Keratinocyte (primary cell): ENCODE measurements at regions not wholly inside any gene's neighbourhood (a gene's known extent, or its start where the extent isn't known, plus 50 kb on each side); places are given as distances from the start of the nearest gene placed in this dataset.

ENCODE experiments used
- DNase-seq: peaks from one replicate; pipeline ENCODE4 v3.0.0-alpha.2; 2011; ENCODE audit warnings: low read depth, missing footprints, low spot score
- FAIRE-seq: peaks from 2 replicates; lab custom pipeline; 2011; peaks lifted over from hg19 to GRCh38; lab: Jason Lieb, UNC
- H2AFZ ChIP-seq: 2 replicates; pipeline ENCODE4 v1.6.0; 2012; ENCODE audit warnings: low read length, control low read depth, inconsistent platforms; ENCODE audit not compliant: control insufficient read depth
- H3K27ac ChIP-seq: 2 replicates; pipeline ENCODE4 v1.5.1; 2011; ENCODE audit warnings: low read length; ENCODE audit not compliant: control insufficient read depth, insufficient read depth
- H3K27me3 ChIP-seq: 3 replicates; pipeline ENCODE4 v1.6.0; 2011; ENCODE audit warnings: low read length; ENCODE audit not compliant: control insufficient read depth, insufficient read depth; ENCODE audit errors: extremely low read depth
- H3K36me3 ChIP-seq, 2 experiments: 2 replicates in 1 of 2; 3 replicates in 1 of 2; pipeline ENCODE4 v1.5.1; 2011; ENCODE audit warnings: low read length in 2 of 2, mild to moderate bottlenecking in 1 of 2; ENCODE audit not compliant: control insufficient read depth in 2 of 2, insufficient read depth in 2 of 2; ENCODE audit errors: extremely low read depth in 1 of 2
- H3K4me1 ChIP-seq: 3 replicates; pipeline ENCODE4 v1.5.1; 2011; ENCODE audit warnings: low read length; ENCODE audit not compliant: control insufficient read depth, insufficient read depth; ENCODE audit errors: extremely low read depth
- H3K4me2 ChIP-seq: 3 replicates; pipeline ENCODE4 v1.6.0; 2011; ENCODE audit warnings: low read depth, low read length; ENCODE audit not compliant: control insufficient read depth, insufficient read depth; ENCODE audit errors: extremely low read depth
- H3K4me3 ChIP-seq, 3 experiments: fragments of 200-600 bp in 1 of 3; sonication (generic) in 1 of 3; 2 replicates in 2 of 3; 3 replicates in 1 of 3; pipeline ENCODE4 v1.5.1; 2011 to 2016; ENCODE audit warnings: low read length in 3 of 3, mild to moderate bottlenecking in 3 of 3, control low read depth in 2 of 3, inconsistent platforms in 1 of 3, low read depth in 1 of 3, mixed read lengths in 1 of 3, mixed run types in 1 of 3, moderate library complexity in 1 of 3; ENCODE audit not compliant: control insufficient read depth in 2 of 3, insufficient read depth in 2 of 3; ENCODE audit errors: extremely low read depth in 1 of 3
- H3K79me2 ChIP-seq: 2 replicates; pipeline ENCODE4 v1.6.0; 2012; ENCODE audit warnings: low read length; ENCODE audit not compliant: control insufficient read depth, insufficient read depth
- H3K9ac ChIP-seq: 3 replicates; pipeline ENCODE4 v1.6.0; 2011; ENCODE audit warnings: low read length; ENCODE audit not compliant: control insufficient read depth, insufficient read depth; ENCODE audit errors: extremely low read depth
- H3K9me1 ChIP-seq: 3 replicates; pipeline ENCODE4 v1.6.0; 2011; ENCODE audit warnings: low read length; ENCODE audit not compliant: control insufficient read depth, insufficient read depth; ENCODE audit errors: extremely low read depth
- H3K9me3 ChIP-seq: 2 replicates; pipeline ENCODE4 v1.5.1; 2012; ENCODE audit warnings: low read depth, low read length; ENCODE audit not compliant: control insufficient read depth
- H4K20me1 ChIP-seq: 3 replicates; pipeline ENCODE4 v1.6.0; 2011; ENCODE audit warnings: low read length; ENCODE audit not compliant: control insufficient read depth, insufficient read depth; ENCODE audit errors: extremely low read depth
- EZH2 ChIP-seq: IDR thresholded peaks from one replicate; pipeline ENCODE4 v1.6.1; 2012; ENCODE audit warnings: inconsistent platforms, mild to moderate bottlenecking, low read length, moderate library complexity
- dilution Hi-C: fragments of 300-500 bp; cut with MboI; formaldehyde crosslinking; loops from one replicate; pipeline ENCODE4 v1.7.0; 2020; ENCODE audit warnings: low sequenced_read_pairs; ENCODE audit not compliant: extremely low pct_ligation_motif_present
- TF ChIP-seq, protein P1 (sequence below), 3 experiments: IDR thresholded peaks in 1 of 3; conservative IDR thresholded peaks in 1 of 3; optimal IDR thresholded peaks in 1 of 3; 2 replicates in 2 of 3; 3 replicates in 1 of 3; pipeline versions ENCODE3 to v1.5.1; 2011; ENCODE audit warnings: low read length in 3 of 3, mild to moderate bottlenecking in 3 of 3, moderate library complexity in 2 of 3, control low read depth in 1 of 3, inconsistent platforms in 1 of 3; ENCODE audit not compliant: insufficient read depth in 2 of 3; ENCODE audit errors: extremely low read depth in 1 of 3

DNA sequence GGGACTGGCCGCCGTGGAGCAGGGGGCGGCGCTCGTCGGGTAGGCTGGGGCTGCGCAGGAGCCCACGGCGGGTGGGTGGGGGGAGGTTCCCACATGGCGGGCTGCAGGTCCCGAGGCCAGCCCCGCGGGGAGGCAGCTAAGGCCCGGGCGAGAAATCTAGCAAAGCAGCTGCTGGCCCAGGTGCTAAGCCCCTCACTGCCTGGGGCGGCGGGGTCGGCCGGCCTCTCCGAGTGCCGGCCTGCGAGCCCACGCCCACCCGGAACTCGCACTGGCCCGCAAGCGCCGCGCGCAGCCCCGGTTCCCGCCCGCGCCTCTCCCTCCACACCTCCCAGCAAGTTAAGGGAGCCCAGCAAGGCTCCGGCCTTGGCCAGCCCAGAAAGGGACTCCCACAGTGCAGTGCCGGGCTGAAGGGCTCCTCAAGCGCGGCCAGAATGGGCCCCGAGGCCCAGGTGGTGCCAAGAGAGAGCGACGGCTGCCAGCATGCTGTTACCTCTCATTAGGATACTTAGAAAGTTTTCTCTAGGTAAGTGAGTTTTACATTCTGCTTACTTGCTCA is 1463.5 kb upstream of the MIR17HG start:
- Histone ChIP-seq H2AFZ (no peak overlapping the region), H3K27me3 (no peaks in the 10 kb centered on the region), H3K4me1 (no peaks in the 10 kb centered on the region), H3K79me2 (no peaks in the 10 kb centered on the region), H3K9me1 (no peaks in the 10 kb centered on the region), H3K4me2 (no peak overlapping the region), H3K9me3 (no peaks in the 10 kb centered on the region), H4K20me1 (no peaks in the 10 kb centered on the region), H3K27ac (no peak overlapping the region), H3K4me3 (peak overlapping the region in 1 of 3 experiments; percentile 10), H3K9ac (no peak overlapping the region), H3K36me3 (no peaks in the 10 kb centered on the region)
- DNase-seq: no peak
- dilution Hi-C loops: no loop called here
- no peak for FAIRE-seq
- TF ChIP-seq, protein P1, sequence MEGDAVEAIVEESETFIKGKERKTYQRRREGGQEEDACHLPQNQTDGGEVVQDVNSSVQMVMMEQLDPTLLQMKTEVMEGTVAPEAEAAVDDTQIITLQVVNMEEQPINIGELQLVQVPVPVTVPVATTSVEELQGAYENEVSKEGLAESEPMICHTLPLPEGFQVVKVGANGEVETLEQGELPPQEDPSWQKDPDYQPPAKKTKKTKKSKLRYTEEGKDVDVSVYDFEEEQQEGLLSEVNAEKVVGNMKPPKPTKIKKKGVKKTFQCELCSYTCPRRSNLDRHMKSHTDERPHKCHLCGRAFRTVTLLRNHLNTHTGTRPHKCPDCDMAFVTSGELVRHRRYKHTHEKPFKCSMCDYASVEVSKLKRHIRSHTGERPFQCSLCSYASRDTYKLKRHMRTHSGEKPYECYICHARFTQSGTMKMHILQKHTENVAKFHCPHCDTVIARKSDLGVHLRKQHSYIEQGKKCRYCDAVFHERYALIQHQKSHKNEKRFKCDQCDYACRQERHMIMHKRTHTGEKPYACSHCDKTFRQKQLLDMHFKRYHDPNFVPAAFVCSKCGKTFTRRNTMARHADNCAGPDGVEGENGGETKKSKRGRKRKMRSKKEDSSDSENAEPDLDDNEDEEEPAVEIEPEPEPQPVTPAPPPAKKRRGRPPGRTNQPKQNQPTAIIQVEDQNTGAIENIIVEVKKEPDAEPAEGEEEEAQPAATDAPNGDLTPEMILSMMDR (optimal IDR thresholded peaks at IDR 0.05 in 1 of 3, IDR thresholded peaks at IDR 0.05 in 1 of 3, conservative IDR thresholded peaks at IDR 0.05 in 1 of 3; ENCODE audit: extremely low read depth in 1 of 3, insufficient read depth in 2 of 3, low read length in 3 of 3): no peak
- TF ChIP-seq EZH2: no peak

DNA sequence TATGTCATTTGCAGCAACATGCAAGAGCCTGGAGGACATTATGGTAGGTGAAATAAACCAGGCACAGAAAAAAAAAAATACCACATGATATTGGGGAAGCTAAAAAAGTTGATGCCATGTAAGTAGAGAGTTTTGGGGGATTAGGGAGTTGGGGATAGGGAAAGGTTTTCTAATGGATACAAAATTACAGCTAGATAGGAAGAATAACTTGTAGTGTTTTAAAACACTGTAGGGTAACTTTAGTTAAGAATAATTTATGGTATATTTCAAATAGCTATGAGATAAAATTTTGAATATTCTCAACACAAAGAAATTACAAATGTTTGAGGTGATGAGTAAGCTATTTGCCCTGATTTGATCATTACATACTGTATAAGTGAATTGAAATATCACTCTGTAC is 1456.7 kb upstream of the MIR17HG start:
- Histone ChIP-seq H3K9me1 (no peaks in the 10 kb centered on the region), H2AFZ (no peak overlapping the region), H3K9me3 (no peaks in the 10 kb centered on the region), H3K4me1 (no peaks in the 10 kb centered on the region), H3K27ac (no peak overlapping the region), H3K36me3 (no peaks in the 10 kb centered on the region), H3K27me3 (no peaks in the 10 kb centered on the region), H3K4me3 (no peak overlapping the region), H4K20me1 (no peaks in the 10 kb centered on the region), H3K79me2 (no peaks in the 10 kb centered on the region), H3K4me2 (no peak overlapping the region), H3K9ac (no peak overlapping the region)
- dilution Hi-C loops: no loop called here
- no peak for TF ChIP-seq EZH2
- TF ChIP-seq, protein P1 (optimal IDR thresholded peaks at IDR 0.05 in 1 of 3, IDR thresholded peaks at IDR 0.05 in 1 of 3, conservative IDR thresholded peaks at IDR 0.05 in 1 of 3; ENCODE audit: extremely low read depth in 1 of 3, insufficient read depth in 2 of 3, low read length in 3 of 3): no peak
- FAIRE-seq (no peak), DNase-seq (no peak)
